K562 (cell line): ENCODE measurements at regions not wholly inside any gene's neighbourhood (a gene's known extent, or its start where the extent isn't known, plus 50 kb on each side); places are given as distances from the start of the nearest gene placed in this dataset.

Experiments used
- ATAC-seq: fragments of 200-7000 bp; cut with Tn5 transposase; 3 replicates; pipeline ENCODE4 v1.9.1; 2020; ENCODE audit warnings: moderate library complexity
- BruUV-seq: library from RNA; stranded (reverse); fragments of 400-500 nt; replicated peaks from 2 replicates; lab custom pipeline; 2021; lab: Mats Ljungman, UMichigan
- CTCF ChIA-PET: fragments of 300-600 bp; formaldehyde crosslinking; extraction: SDS; loops from one replicate; lab custom pipeline; 2021; ENCODE audit warnings: low intra/inter-chr PET ratio; lab: Yijun Ruan, JAX
- POLR2A ChIA-PET: fragments of 300-600, 350-650 bp; sonication (Branson Sonifier 250); formaldehyde crosslinking; extraction: SDS; loops from one replicate; lab custom pipeline; 2021; ENCODE audit warnings: antibody characterized with exemption, inconsistent platforms; lab: Yijun Ruan, JAX
- DNase-seq, 4 experiments: peaks; one replicate each; pipeline versions ENCODE4 v3.0.0 to v3.0.0-alpha.2; 2011 to 2018; ENCODE audit warnings: low spot score in 3 of 4, mixed read lengths in 3 of 4; ENCODE audit errors: extremely low read depth in 1 of 4
- FAIRE-seq: peaks from 2 replicates; lab custom pipeline; 2011; peaks lifted over from hg19 to GRCh38; lab: Jason Lieb, UNC
- H2AFZ ChIP-seq: 2 replicates; pipeline ENCODE4 v1.6.0; 2011; ENCODE audit warnings: low read depth, low read length, control low read depth, inconsistent platforms
- H3K27ac ChIP-seq: fragments of 200-600 bp; 3 replicates; pipeline ENCODE4 v1.8.0; 2011; ENCODE audit warnings: low read depth, mild to moderate bottlenecking, control low read depth, inconsistent platforms, low read length, moderate library complexity, mixed read lengths; ENCODE audit errors: extremely low read depth
- H3K27me3 ChIP-seq, 2 experiments: fragments of 300-600 bp in 1 of 2; 2 replicates in 1 of 2; 3 replicates in 1 of 2; pipeline versions ENCODE4 v1.6.0 to v1.8.0; 2011; ENCODE audit warnings: inconsistent platforms in 2 of 2, low read length in 2 of 2, mild to moderate bottlenecking in 1 of 2, mixed read lengths in 1 of 2, moderate library complexity in 1 of 2; ENCODE audit not compliant: control insufficient read depth in 2 of 2, insufficient read depth in 2 of 2
- H3K36me3 ChIP-seq: fragments of 300-600 bp; 3 replicates; pipeline ENCODE4 v1.8.0; 2011; ENCODE audit warnings: mild to moderate bottlenecking, low read length, inconsistent platforms; ENCODE audit not compliant: control insufficient read depth, insufficient read depth
- H3K4me1 ChIP-seq, 2 experiments: fragments of 200-600 bp in 1 of 2; replicated peaks in 1 of 2; 2 replicates in 1 of 2; 3 replicates in 1 of 2; pipeline versions ENCODE4 v1.5.1 to v1.8.0; 2011; ENCODE audit warnings: inconsistent platforms in 2 of 2, low read length in 2 of 2, mild to moderate bottlenecking in 1 of 2, mixed read lengths in 1 of 2, moderate library complexity in 1 of 2; ENCODE audit not compliant: control insufficient read depth in 2 of 2, insufficient read depth in 2 of 2
- H3K4me2 ChIP-seq: 2 replicates; pipeline ENCODE4 v1.6.1; 2011; ENCODE audit warnings: low read length, control low read depth, inconsistent platforms, mixed read lengths; ENCODE audit not compliant: insufficient read depth
- H3K4me3 ChIP-seq: fragments of 200-600 bp; sonication (generic), shearing (Covaris generic); 2 replicates; pipeline ENCODE4 v1.5.1; 2016; ENCODE audit warnings: control low read depth, inconsistent platforms
- H3K79me2 ChIP-seq: fragments of 200-600 bp; 3 replicates; pipeline ENCODE4 v1.8.0; 2011; ENCODE audit warnings: low read length, inconsistent platforms; ENCODE audit not compliant: control insufficient read depth, insufficient read depth
- H3K9ac ChIP-seq, 2 experiments: 2 replicates each; pipeline versions ENCODE4 v1.6.0 to v1.6.1; 2011; ENCODE audit warnings: low read depth in 2 of 2, low read length in 2 of 2, control low read depth in 1 of 2, inconsistent platforms in 1 of 2, mild to moderate bottlenecking in 1 of 2, mixed read lengths in 1 of 2; ENCODE audit not compliant: insufficient read depth in 1 of 2
- H3K9me1 ChIP-seq: one replicate; pipeline ENCODE4 v1.6.0; 2011; ENCODE audit warnings: inconsistent platforms, mild to moderate bottlenecking, low read length, moderate library complexity; ENCODE audit not compliant: control insufficient read depth, insufficient read depth
- H3K9me3 ChIP-seq: replicated peaks from 2 replicates; pipeline ENCODE4 v1.5.1; 2011; ENCODE audit warnings: low read depth, low read length, inconsistent platforms; ENCODE audit not compliant: control insufficient read depth, insufficient read depth
- H4K20me1 ChIP-seq: replicated peaks from 2 replicates; pipeline ENCODE4 v1.6.1; 2011; ENCODE audit warnings: low read length, inconsistent platforms, mixed read lengths; ENCODE audit not compliant: control insufficient read depth, insufficient read depth
- ATF1 ChIP-seq, 2 experiments: fragments of 450-650 bp in 1 of 2; IDR thresholded peaks; 2 replicates each; pipeline ENCODE4 v1.6.1; 2016; ENCODE audit warnings: missing compliant biosample characterization in 1 of 2, missing genetic modification characterization in 1 of 2
- BCOR ChIP-seq: fragments of 450-650 bp; IDR thresholded peaks from 2 replicates; pipeline ENCODE4 v1.6.1; 2016
- CC2D1A ChIP-seq: fragments of 450-650 bp; IDR thresholded peaks from 2 replicates; pipeline ENCODE4 v1.6.1; 2017; ENCODE audit warnings: mild to moderate bottlenecking
- ESRRA ChIP-seq: fragments of 450-650 bp; IDR thresholded peaks from 2 replicates; pipeline ENCODE4 v1.6.1; 2014; ENCODE audit warnings: low read depth, mild to moderate bottlenecking, moderate library complexity, borderline replicate concordance
- GTF2B ChIP-seq: IDR thresholded peaks from 2 replicates; pipeline ENCODE4 v1.6.1; 2011; ENCODE audit not compliant: insufficient read length; ENCODE audit errors: extremely low read depth
- HDGF ChIP-seq: fragments of 450-650 bp; IDR thresholded peaks from 2 replicates; pipeline ENCODE4 v1.6.1; 2016
- HLTF ChIP-seq: fragments of 450-650 bp; IDR thresholded peaks from 2 replicates; pipeline ENCODE4 v1.6.1; 2016
- LARP7 ChIP-seq: fragments of 450-650 bp; IDR thresholded peaks from 2 replicates; pipeline ENCODE4 v1.6.1; 2016
- LEF1 ChIP-seq: fragments of 450-650 bp; IDR thresholded peaks from 2 replicates; pipeline ENCODE4 v1.6.1; 2016; ENCODE audit warnings: mild to moderate bottlenecking
- PCBP1 ChIP-seq: fragments of 200-400 bp; formaldehyde crosslinking; IDR thresholded peaks from 2 replicates; pipeline ENCODE4 v1.6.1; 2018; ENCODE audit warnings: mild to moderate bottlenecking, low read depth, low read length; ENCODE audit not compliant: poor library complexity, severe bottlenecking
- PHF21A ChIP-seq: fragments of 450-650 bp; IDR thresholded peaks from 2 replicates; pipeline ENCODE4 v1.6.1; 2017; ENCODE audit warnings: low read depth, borderline replicate concordance
- POLR2A ChIP-seq: fragments of 450-650 bp; conservative IDR thresholded peaks from 2 replicates; pipeline ENCODE4 v1.6.1; 2016
- SMC3 ChIP-seq: conservative IDR thresholded peaks from 2 replicates; pipeline ENCODE4 v1.6.1; 2011; ENCODE audit warnings: low read depth, low read length, improper control_type of control experiment; ENCODE audit not compliant: insufficient read depth
- TCFL5 ChIP-seq: fragments of 250-450 bp; sonication (Bioruptor Pico); conservative IDR thresholded peaks from 2 replicates; pipeline ENCODE4 v1.6.1; 2021; ENCODE audit warnings: mild to moderate bottlenecking, moderate library complexity, matching md5 sums
- ZEB2 ChIP-seq: fragments of 450-650 bp; IDR thresholded peaks from 2 replicates; pipeline ENCODE4 v1.6.1; 2016
- ZNF23 ChIP-seq: fragments of 250-450 bp; sonication (Bioruptor Pico); IDR thresholded peaks from 2 replicates; pipeline ENCODE4 v1.4.0; 2020; ENCODE audit warnings: mild to moderate bottlenecking
- WGBS: fragments of 100-300 bp; shearing (Covaris generic); methylation state at CpG from one replicate; pipeline ENCODE4 v1.1.6; 2016; ENCODE audit warnings: low coverage, mixed read lengths; ENCODE audit not compliant: insufficient coverage; ENCODE audit errors: missing lambda C conversion rate; 5-methylcytosine and 5-hydroxymethylcytosine counted together
- in situ Hi-C: fragments of 300-500 bp; cut with MboI; formaldehyde crosslinking; loops from 4 replicates; pipeline ENCODE4 v1.15.0; 2018; ENCODE audit warnings: inconsistent platforms, mixed read lengths
- intact Hi-C: fragments of 100-400 bp; cut with micrococcal nuclease; formaldehyde crosslinking; loops from 2 replicates; pipeline ENCODE4 v1.14.2; 2022
- TF ChIP-seq, protein P1 (sequence below), 2 experiments: fragments of 250-450 bp in 1 of 2; fragments of 450-650 bp in 1 of 2; sonication (Bioruptor Pico) in 1 of 2; IDR thresholded peaks; 2 replicates each; pipeline versions ENCODE4 v1.6.1 to v1.8.0; 2016 to 2021; ENCODE audit warnings: mild to moderate bottlenecking in 2 of 2, moderate library complexity in 2 of 2, missing compliant biosample characterization in 1 of 2, missing genetic modification characterization in 1 of 2
- TF ChIP-seq, protein P2 (sequence below): sonication (generic); formaldehyde crosslinking; IDR thresholded peaks from 2 replicates; pipeline ENCODE4 v1.8.1; 2023; ENCODE audit warnings: missing genetic modification reagents, mild to moderate bottlenecking, borderline replicate concordance

GRCh38 chr9:3743901-3744413, 218.2 kb upstream of the RFX3 start:
- 0% methylated on average over 2 of the region's 2 CpGs for WGBS
- ChIA-PET CTCF (no interaction called here), POLR2A (no interaction called here)
- Histone ChIP-seq H3K27ac (no peak overlapping the region), H4K20me1 (no peaks in the 10 kb centered on the region), H3K36me3 (no peaks in the 10 kb centered on the region), H3K79me2 (no peaks in the 10 kb centered on the region), H2AFZ (no peak overlapping the region), H3K4me3 (no peak overlapping the region), H3K27me3 (no peaks in the 10 kb centered on the region), H3K9me1 (no peaks in the 10 kb centered on the region), H3K4me2 (no peak overlapping the region), H3K4me1 (no peaks in the 10 kb centered on the region), H3K9ac (no peak overlapping the region), H3K9me3 (no peaks in the 10 kb centered on the region)
- no TSS peak for BruUV-seq
- no peak for DNase-seq
- in situ Hi-C loops = loop anchor here (25.0 kb wide), 1 partner anchor 618 kb away; no protein-coding TSS in a partner anchor
- intact Hi-C loops = no loop called here
- no peak for FAIRE-seq
- no peak for ATAC-seq
- TF ChIP-seq LARP7 (no peak), LEF1 (no peak), ZNF23 (CRISPR knock-in tag) (no peak), CC2D1A (no peak), GTF2B (no peak), PCBP1 (no peak), TCFL5 (CRISPR knock-in tag) (no peak), BCOR (no peak), ATF1 (CRISPR knock-in tag; IDR thresholded peaks at IDR 0.05) (no peak), ATF1 (tag; IDR thresholded peaks at IDR 0.05) (no peak), ZEB2 (no peak), HDGF (no peak), HLTF (no peak), SMC3 (no peak), ESRRA (no peak), PHF21A (no peak), POLR2A (no peak)
- TF ChIP-seq, protein P1, sequence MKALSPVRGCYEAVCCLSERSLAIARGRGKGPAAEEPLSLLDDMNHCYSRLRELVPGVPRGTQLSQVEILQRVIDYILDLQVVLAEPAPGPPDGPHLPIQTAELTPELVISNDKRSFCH (CRISPR knock-in tag; IDR thresholded peaks at IDR 0.05) = no peak
- TF ChIP-seq, protein P1 (tag; IDR thresholded peaks at IDR 0.05) = no peak
- TF ChIP-seq, protein P2, sequence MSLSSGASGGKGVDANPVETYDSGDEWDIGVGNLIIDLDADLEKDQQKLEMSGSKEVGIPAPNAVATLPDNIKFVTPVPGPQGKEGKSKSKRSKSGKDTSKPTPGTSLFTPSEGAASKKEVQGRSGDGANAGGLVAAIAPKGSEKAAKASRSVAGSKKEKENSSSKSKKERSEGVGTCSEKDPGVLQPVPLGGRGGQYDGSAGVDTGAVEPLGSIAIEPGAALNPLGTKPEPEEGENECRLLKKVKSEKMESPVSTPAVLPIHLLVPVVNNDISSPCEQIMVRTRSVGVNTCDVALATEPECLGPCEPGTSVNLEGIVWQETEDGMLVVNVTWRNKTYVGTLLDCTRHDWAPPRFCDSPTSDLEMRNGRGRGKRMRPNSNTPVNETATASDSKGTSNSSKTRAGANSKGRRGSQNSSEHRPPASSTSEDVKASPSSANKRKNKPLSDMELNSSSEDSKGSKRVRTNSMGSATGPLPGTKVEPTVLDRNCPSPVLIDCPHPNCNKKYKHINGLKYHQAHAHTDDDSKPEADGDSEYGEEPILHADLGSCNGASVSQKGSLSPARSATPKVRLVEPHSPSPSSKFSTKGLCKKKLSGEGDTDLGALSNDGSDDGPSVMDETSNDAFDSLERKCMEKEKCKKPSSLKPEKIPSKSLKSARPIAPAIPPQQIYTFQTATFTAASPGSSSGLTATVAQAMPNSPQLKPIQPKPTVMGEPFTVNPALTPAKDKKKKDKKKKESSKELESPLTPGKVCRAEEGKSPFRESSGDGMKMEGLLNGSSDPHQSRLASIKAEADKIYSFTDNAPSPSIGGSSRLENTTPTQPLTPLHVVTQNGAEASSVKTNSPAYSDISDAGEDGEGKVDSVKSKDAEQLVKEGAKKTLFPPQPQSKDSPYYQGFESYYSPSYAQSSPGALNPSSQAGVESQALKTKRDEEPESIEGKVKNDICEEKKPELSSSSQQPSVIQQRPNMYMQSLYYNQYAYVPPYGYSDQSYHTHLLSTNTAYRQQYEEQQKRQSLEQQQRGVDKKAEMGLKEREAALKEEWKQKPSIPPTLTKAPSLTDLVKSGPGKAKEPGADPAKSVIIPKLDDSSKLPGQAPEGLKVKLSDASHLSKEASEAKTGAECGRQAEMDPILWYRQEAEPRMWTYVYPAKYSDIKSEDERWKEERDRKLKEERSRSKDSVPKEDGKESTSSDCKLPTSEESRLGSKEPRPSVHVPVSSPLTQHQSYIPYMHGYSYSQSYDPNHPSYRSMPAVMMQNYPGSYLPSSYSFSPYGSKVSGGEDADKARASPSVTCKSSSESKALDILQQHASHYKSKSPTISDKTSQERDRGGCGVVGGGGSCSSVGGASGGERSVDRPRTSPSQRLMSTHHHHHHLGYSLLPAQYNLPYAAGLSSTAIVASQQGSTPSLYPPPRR (CRISPR knock-in tag) = no peak
